K562 (cell line): ENCODE measurements at regions not wholly inside any gene's neighbourhood (a gene's known extent, or its start where the extent isn't known, plus 50 kb on each side); places are given as distances from the start of the nearest gene placed in this dataset.

Source experiments
- ATAC-seq: fragments of 200-7000 bp; cut with Tn5 transposase; 3 replicates; pipeline ENCODE4 v1.9.1; 2020; ENCODE audit warnings: moderate library complexity
- BruUV-seq: library from RNA; stranded (reverse); fragments of 400-500 nt; replicated peaks from 2 replicates; lab custom pipeline; 2021; lab: Mats Ljungman, UMichigan
- CTCF ChIA-PET: fragments of 300-600 bp; formaldehyde crosslinking; extraction: SDS; loops from one replicate; lab custom pipeline; 2021; ENCODE audit warnings: low intra/inter-chr PET ratio; lab: Yijun Ruan, JAX
- POLR2A ChIA-PET: fragments of 300-600, 350-650 bp; sonication (Branson Sonifier 250); formaldehyde crosslinking; extraction: SDS; loops from one replicate; lab custom pipeline; 2021; ENCODE audit warnings: antibody characterized with exemption, inconsistent platforms; lab: Yijun Ruan, JAX
- DNase-seq, 4 experiments: peaks; one replicate each; pipeline versions ENCODE4 v3.0.0 to v3.0.0-alpha.2; 2011 to 2018; ENCODE audit warnings: low spot score in 3 of 4, mixed read lengths in 3 of 4; ENCODE audit errors: extremely low read depth in 1 of 4
- FAIRE-seq: peaks from 2 replicates; lab custom pipeline; 2011; peaks lifted over from hg19 to GRCh38; lab: Jason Lieb, UNC
- H2AFZ ChIP-seq: 2 replicates; pipeline ENCODE4 v1.6.0; 2011; ENCODE audit warnings: low read depth, low read length, control low read depth, inconsistent platforms
- H3K27ac ChIP-seq: fragments of 200-600 bp; 3 replicates; pipeline ENCODE4 v1.8.0; 2011; ENCODE audit warnings: low read depth, mild to moderate bottlenecking, control low read depth, inconsistent platforms, low read length, moderate library complexity, mixed read lengths; ENCODE audit errors: extremely low read depth
- H3K27me3 ChIP-seq, 2 experiments: fragments of 300-600 bp in 1 of 2; 2 replicates in 1 of 2; 3 replicates in 1 of 2; pipeline versions ENCODE4 v1.6.0 to v1.8.0; 2011; ENCODE audit warnings: inconsistent platforms in 2 of 2, low read length in 2 of 2, mild to moderate bottlenecking in 1 of 2, mixed read lengths in 1 of 2, moderate library complexity in 1 of 2; ENCODE audit not compliant: control insufficient read depth in 2 of 2, insufficient read depth in 2 of 2
- H3K36me3 ChIP-seq: fragments of 300-600 bp; 3 replicates; pipeline ENCODE4 v1.8.0; 2011; ENCODE audit warnings: mild to moderate bottlenecking, low read length, inconsistent platforms; ENCODE audit not compliant: control insufficient read depth, insufficient read depth
- H3K4me1 ChIP-seq, 2 experiments: fragments of 200-600 bp in 1 of 2; replicated peaks in 1 of 2; 2 replicates in 1 of 2; 3 replicates in 1 of 2; pipeline versions ENCODE4 v1.5.1 to v1.8.0; 2011; ENCODE audit warnings: inconsistent platforms in 2 of 2, low read length in 2 of 2, mild to moderate bottlenecking in 1 of 2, mixed read lengths in 1 of 2, moderate library complexity in 1 of 2; ENCODE audit not compliant: control insufficient read depth in 2 of 2, insufficient read depth in 2 of 2
- H3K4me2 ChIP-seq: 2 replicates; pipeline ENCODE4 v1.6.1; 2011; ENCODE audit warnings: low read length, control low read depth, inconsistent platforms, mixed read lengths; ENCODE audit not compliant: insufficient read depth
- H3K4me3 ChIP-seq: fragments of 200-600 bp; sonication (generic), shearing (Covaris generic); 2 replicates; pipeline ENCODE4 v1.5.1; 2016; ENCODE audit warnings: control low read depth, inconsistent platforms
- H3K79me2 ChIP-seq: fragments of 200-600 bp; 3 replicates; pipeline ENCODE4 v1.8.0; 2011; ENCODE audit warnings: low read length, inconsistent platforms; ENCODE audit not compliant: control insufficient read depth, insufficient read depth
- H3K9ac ChIP-seq, 2 experiments: 2 replicates each; pipeline versions ENCODE4 v1.6.0 to v1.6.1; 2011; ENCODE audit warnings: low read depth in 2 of 2, low read length in 2 of 2, control low read depth in 1 of 2, inconsistent platforms in 1 of 2, mild to moderate bottlenecking in 1 of 2, mixed read lengths in 1 of 2; ENCODE audit not compliant: insufficient read depth in 1 of 2
- H3K9me1 ChIP-seq: one replicate; pipeline ENCODE4 v1.6.0; 2011; ENCODE audit warnings: inconsistent platforms, mild to moderate bottlenecking, low read length, moderate library complexity; ENCODE audit not compliant: control insufficient read depth, insufficient read depth
- H3K9me3 ChIP-seq: replicated peaks from 2 replicates; pipeline ENCODE4 v1.5.1; 2011; ENCODE audit warnings: low read depth, low read length, inconsistent platforms; ENCODE audit not compliant: control insufficient read depth, insufficient read depth
- H4K20me1 ChIP-seq: replicated peaks from 2 replicates; pipeline ENCODE4 v1.6.1; 2011; ENCODE audit warnings: low read length, inconsistent platforms, mixed read lengths; ENCODE audit not compliant: control insufficient read depth, insufficient read depth
- CEBPB ChIP-seq: fragments of 450-650 bp; IDR thresholded peaks from 2 replicates; pipeline ENCODE4 v1.6.1; 2016; ENCODE audit warnings: missing genetic modification characterization, missing compliant biosample characterization
- ZNF121 ChIP-seq: sonication (generic); formaldehyde crosslinking; conservative IDR thresholded peaks from 2 replicates; pipeline ENCODE4 v1.8.0; 2022; ENCODE audit warnings: missing genetic modification reagents
- WGBS: fragments of 100-300 bp; shearing (Covaris generic); methylation state at CpG from one replicate; pipeline ENCODE4 v1.1.6; 2016; ENCODE audit warnings: low coverage, mixed read lengths; ENCODE audit not compliant: insufficient coverage; ENCODE audit errors: missing lambda C conversion rate; 5-methylcytosine and 5-hydroxymethylcytosine counted together
- in situ Hi-C: fragments of 300-500 bp; cut with MboI; formaldehyde crosslinking; loops from 4 replicates; pipeline ENCODE4 v1.15.0; 2018; ENCODE audit warnings: inconsistent platforms, mixed read lengths
- intact Hi-C: fragments of 100-400 bp; cut with micrococcal nuclease; formaldehyde crosslinking; loops from 2 replicates; pipeline ENCODE4 v1.14.2; 2022
- TF ChIP-seq, protein P1 (sequence below): fragments of 250-450 bp; sonication (Bioruptor Pico); IDR thresholded peaks from 2 replicates; pipeline ENCODE4 v1.8.0; 2021; ENCODE audit warnings: moderate library complexity, mild to moderate bottlenecking, inconsistent platforms
- TF ChIP-seq, protein P2 (sequence below): fragments of 450-650 bp; IDR thresholded peaks from 2 replicates; pipeline ENCODE4 v1.6.1; 2016; ENCODE audit warnings: antibody characterized with exemption

DNA sequence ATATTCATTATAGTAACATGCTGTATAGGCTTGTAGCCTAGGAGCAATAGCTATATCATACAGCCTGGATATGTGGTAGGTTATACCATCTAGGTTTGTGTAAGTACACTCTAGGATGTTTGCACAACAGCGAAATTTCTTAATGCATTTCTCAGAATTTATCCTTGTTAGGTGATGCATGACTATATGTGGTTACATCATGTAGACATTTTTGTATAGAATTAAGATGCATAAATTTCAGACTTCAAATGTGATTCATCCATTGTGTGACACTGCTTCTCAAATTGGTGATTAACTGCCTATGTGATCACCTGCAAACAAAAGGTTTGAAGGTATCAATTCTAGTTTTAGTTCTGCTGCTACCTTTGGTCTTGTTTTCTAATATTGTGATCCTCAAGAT lies 1787.0 kb upstream of the PIK3C3 start:
- Histone ChIP-seq H3K4me3 (no peak overlapping the region), H4K20me1 (no peaks in the 10 kb centered on the region), H3K79me2 (no peaks in the 10 kb centered on the region), H3K36me3 (no peaks in the 10 kb centered on the region), H3K4me2 (no peak overlapping the region), H3K9me3 (no peaks in the 10 kb centered on the region; the same call in 1 of the 2 replicates), H2AFZ (no peak overlapping the region), H3K27ac (no peak overlapping the region), H3K4me1 (no peaks in the 10 kb centered on the region), H3K9ac (no peak overlapping the region), H3K27me3 (no peaks in the 10 kb centered on the region), H3K9me1 (no peaks in the 10 kb centered on the region)
- ATAC-seq (no peak), DNase-seq (no peak), FAIRE-seq (no peak)
- TF ChIP-seq, protein P1, sequence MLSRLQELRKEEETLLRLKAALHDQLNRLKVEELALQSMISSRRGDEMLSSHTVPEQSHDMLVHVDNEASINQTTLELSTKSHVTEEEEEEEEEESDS (CRISPR knock-in tag): no peak
- TF ChIP-seq, protein P2, sequence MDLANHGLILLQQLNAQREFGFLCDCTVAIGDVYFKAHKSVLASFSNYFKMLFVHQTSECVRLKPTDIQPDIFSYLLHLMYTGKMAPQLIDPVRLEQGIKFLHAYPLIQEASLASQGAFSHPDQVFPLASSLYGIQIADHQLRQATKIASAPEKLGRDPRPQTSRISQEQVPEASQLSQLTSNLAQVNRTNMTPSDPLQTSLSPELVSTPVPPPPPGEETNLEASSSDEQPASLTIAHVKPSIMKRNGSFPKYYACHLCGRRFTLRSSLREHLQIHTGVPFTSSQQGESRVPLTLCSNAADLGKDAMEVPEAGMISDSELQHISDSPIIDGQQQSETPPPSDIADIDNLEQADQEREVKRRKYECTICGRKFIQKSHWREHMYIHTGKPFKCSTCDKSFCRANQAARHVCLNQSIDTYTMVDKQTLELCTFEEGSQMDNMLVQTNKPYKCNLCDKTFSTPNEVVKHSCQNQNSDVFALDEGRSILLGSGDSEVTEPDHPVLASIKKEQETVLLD: no peak
- BruUV-seq: no TSS peak
- WGBS: 0% methylated on average over 1 of the region's 1 CpG
- intact Hi-C loops (no loop called here), in situ Hi-C loops (no loop called here)
- CTCF ChIA-PET: no interaction called here
- POLR2A ChIA-PET: no interaction called here

DNA sequence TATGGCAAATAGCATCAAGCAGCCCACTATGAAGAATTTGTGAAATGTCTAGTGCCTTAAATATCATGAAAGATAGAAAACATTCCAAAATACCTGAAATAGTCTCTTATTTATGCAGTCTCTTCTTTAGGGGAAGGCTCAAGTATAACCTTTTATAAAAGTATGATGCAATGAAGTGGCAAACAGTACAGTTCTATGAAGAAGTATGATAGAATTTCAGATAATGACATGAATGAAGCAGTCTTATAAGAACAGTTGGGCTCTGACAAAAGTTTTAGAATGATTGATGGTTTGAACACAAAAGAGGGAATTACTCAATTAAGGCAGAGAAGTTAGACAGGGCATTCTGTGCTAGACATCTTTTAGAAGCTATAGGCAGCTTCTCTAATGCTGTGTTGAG lies 1791.8 kb upstream of the PIK3C3 start:
- no peak for ATAC-seq
- Histone ChIP-seq H3K79me2 (no peaks in the 10 kb centered on the region), H3K27ac (no peak overlapping the region), H3K4me2 (no peak overlapping the region), H3K27me3 (no peaks in the 10 kb centered on the region), H3K9me1 (no peaks in the 10 kb centered on the region), H3K36me3 (no peaks in the 10 kb centered on the region), H4K20me1 (no peaks in the 10 kb centered on the region), H2AFZ (no peak overlapping the region), H3K4me1 (no peaks in the 10 kb centered on the region), H3K9ac (no peak overlapping the region), H3K4me3 (no peak overlapping the region), H3K9me3 (no peaks in the 10 kb centered on the region; the same call in 1 of the 2 replicates)
- no peak for DNase-seq
- CTCF ChIA-PET: no interaction called here
- TF ChIP-seq ZNF121 (CRISPR knock-in tag) (no peak), CEBPB (peak; percentile 18; the same call in 1 of the 2 replicates)
- intact Hi-C loops: no loop called here
- in situ Hi-C loops: no loop called here
- no peak for FAIRE-seq
- no TSS peak for BruUV-seq
- POLR2A ChIA-PET: no interaction called here
